Fibroblast of mammary gland (primary cell): ENCODE measurements at regions not wholly inside any gene's neighbourhood (a gene's known extent, or its start where the extent isn't known, plus 50 kb on each side); places are given as distances from the start of the nearest gene placed in this dataset.
"Not testable (repeated sequence)": the region's sequence is repeated elsewhere in the genome, so short reads cannot be mapped to it uniquely, and the experiment has no call there.

ENCODE experiments used
- DNase-seq: peaks from one replicate; pipeline ENCODE4 v3.0.0-alpha.2; 2010; ENCODE audit warnings: low read depth
- H3K4me3 ChIP-seq: 2 replicates; pipeline ENCODE4 v1.5.1; 2011; ENCODE audit warnings: low read depth, mild to moderate bottlenecking, low read length, moderate library complexity; ENCODE audit not compliant: control insufficient read depth
- CTCF ChIP-seq: conservative IDR thresholded peaks from 2 replicates; pipeline ENCODE4 v1.5.1; 2011; ENCODE audit warnings: low read depth, low read length, inconsistent platforms; ENCODE audit not compliant: control insufficient read depth, insufficient read depth

GRCh38 chr14:43522191-43522590, 984.9 kb downstream of the FSCB start:
- TF ChIP-seq CTCF = no peak
- no peak overlapping the region for H3K4me3 ChIP-seq
- no peak for DNase-seq

GRCh38 chr14:43503508-43503907, 1003.6 kb downstream of the FSCB start:
- no peak for TF ChIP-seq CTCF
- H3K4me3 ChIP-seq = no peak overlapping the region
- no peak for DNase-seq

GRCh38 chr14:43492359-43492758, 1014.7 kb downstream of the FSCB start:
- H3K4me3 ChIP-seq, DNase-seq: not testable (repeated sequence)

- H3K4me3 ChIP-seq = no peak overlapping the region
- TF ChIP-seq CTCF = no peak
- DNase-seq = no peak
These were observed 1023.7 kb downstream of the FSCB start for GRCh38 chr14:43483415-43483814.

GRCh38 chr14:43481864-43482263, 1025.2 kb downstream of the FSCB start:
- TF ChIP-seq CTCF = no peak
- DNase-seq = no peak

GRCh38 chr14:43480976-43481375, 1026.1 kb downstream of the FSCB start:
- H3K4me3 ChIP-seq = no peak overlapping the region
- no peak for DNase-seq
- no peak for TF ChIP-seq CTCF

More at GRCh38 chr14:43481864-43482263, 1025.2 kb downstream of the FSCB start:
- no peak overlapping the region for H3K4me3 ChIP-seq

- no peak for DNase-seq
- no peak overlapping the region for H3K4me3 ChIP-seq
- TF ChIP-seq CTCF = no peak
These were observed 1027.4 kb downstream of the FSCB start for GRCh38 chr14:43479596-43480195.
